ENCODE measurements at regions not wholly inside any gene's neighbourhood (a gene's known extent, or its start where the extent isn't known, plus 50 kb on each side); places are given as distances from the start of the nearest gene placed in this dataset.

GRCh38 chr3:68088636-68089035, 434.2 kb upstream of the SUCLG2 start:
- no TSS peak for BruUV-seq (replicated peaks)
- peaks cover 2% of the 10 kb centered on the region for H3K9me3 ChIP-seq (replicated peaks; ENCODE audit: control insufficient read depth, insufficient read depth, low read length)
- no peaks in the 10 kb centered on the region for H3K9me1 ChIP-seq (replicated peaks; ENCODE audit: control insufficient read depth, extremely low read depth, insufficient read depth, low read length)
- FAIRE-seq = no peak
- no peaks in the 10 kb centered on the region for H3K36me3 ChIP-seq (ENCODE audit: control insufficient read depth in 2 of 2, extremely low read depth in 1 of 2, insufficient read depth in 2 of 2, low read length in 2 of 2)
- no peaks in the 10 kb centered on the region for H4K20me1 ChIP-seq (replicated peaks; ENCODE audit: control insufficient read depth, extremely low read depth, insufficient read depth, low read length)
- dilution Hi-C loops (cut with MboI; ENCODE audit: extremely low pct_ligation_motif_present, low sequenced_read_pairs) (no loop called here), intact Hi-C loops (cut with micrococcal nuclease) (no loop called here)
- H3K4me1 ChIP-seq (ENCODE audit: control insufficient read depth, extremely low read depth, insufficient read depth, low read length) = no peaks in the 10 kb centered on the region
- no peak overlapping the region for H3K27ac ChIP-seq (ENCODE audit: insufficient read depth, low read depth, low read length)
- TF ChIP-seq MYC (IDR thresholded peaks at IDR 0.05; ENCODE audit: low read depth, low read length) (no peak), FOS (IDR thresholded peaks at IDR 0.05; ENCODE audit: borderline replicate concordance, insufficient read depth, low read length) (no peak), POLR2A (IDR thresholded peaks at IDR 0.05; ENCODE audit: low read depth, low read length) (no peak), POLR2AphosphoS5 (IDR thresholded peaks at IDR 0.05; ENCODE audit: insufficient read depth, low read depth, low read length) (no peak), MAX (IDR thresholded peaks at IDR 0.05; ENCODE audit: insufficient read depth, insufficient read length) (no peak)
- no peak overlapping the region for H3K4me2 ChIP-seq (ENCODE audit: insufficient read depth, low read length)
- ChIA-PET POLR2A (no interaction called here), CTCF (no interaction called here)
- no peak overlapping the region for H3K9ac ChIP-seq (replicated peaks; ENCODE audit: extremely low read depth, insufficient read depth, low read length)
- DNase-seq (ENCODE audit: low read depth, low spot score) = no peak
- H3K79me2 ChIP-seq (ENCODE audit: control insufficient read depth, insufficient read depth, low read length) = no peaks in the 10 kb centered on the region
- H2AFZ ChIP-seq (ENCODE audit: low read depth, low read length) = no peak overlapping the region
- no peaks in the 10 kb centered on the region for H3K27me3 ChIP-seq (ENCODE audit: control insufficient read depth in 2 of 2, insufficient read depth in 2 of 2, low read length in 2 of 2)
- H3K4me3 ChIP-seq (replicated peaks in 1 of 3; ENCODE audit: insufficient read depth in 1 of 3, low read depth in 1 of 3, low read length in 3 of 3) = no peak overlapping the region

- Histone ChIP-seq H3K27ac (ENCODE audit: insufficient read depth, low read depth, low read length) (no peak overlapping the region), H4K20me1 (replicated peaks; ENCODE audit: control insufficient read depth, extremely low read depth, insufficient read depth, low read length) (no peaks in the 10 kb centered on the region), H3K4me1 (ENCODE audit: control insufficient read depth, extremely low read depth, insufficient read depth, low read length) (no peaks in the 10 kb centered on the region), H3K9me3 (replicated peaks; ENCODE audit: control insufficient read depth, insufficient read depth, low read length) (peaks cover 2% of the 10 kb centered on the region), H3K9ac (replicated peaks; ENCODE audit: extremely low read depth, insufficient read depth, low read length) (no peak overlapping the region), H3K9me1 (replicated peaks; ENCODE audit: control insufficient read depth, extremely low read depth, insufficient read depth, low read length) (no peaks in the 10 kb centered on the region), H3K27me3 (ENCODE audit: control insufficient read depth in 2 of 2, insufficient read depth in 2 of 2, low read length in 2 of 2) (no peaks in the 10 kb centered on the region), H3K79me2 (ENCODE audit: control insufficient read depth, insufficient read depth, low read length) (no peaks in the 10 kb centered on the region), H2AFZ (ENCODE audit: low read depth, low read length) (no peak overlapping the region), H3K4me3 (replicated peaks in 1 of 3; ENCODE audit: insufficient read depth in 1 of 3, low read depth in 1 of 3, low read length in 3 of 3) (no peak overlapping the region), H3K36me3 (ENCODE audit: control insufficient read depth in 2 of 2, extremely low read depth in 1 of 2, insufficient read depth in 2 of 2, low read length in 2 of 2) (no peaks in the 10 kb centered on the region), H3K4me2 (ENCODE audit: insufficient read depth, low read length) (no peak overlapping the region)
- ChIA-PET POLR2A (no interaction called here), CTCF (no interaction called here)
- no peak for FAIRE-seq
- intact Hi-C loops (cut with micrococcal nuclease) (no loop called here), dilution Hi-C loops (cut with MboI; ENCODE audit: extremely low pct_ligation_motif_present, low sequenced_read_pairs) (no loop called here)
- BruUV-seq (replicated peaks) = no TSS peak
- no peak for DNase-seq (ENCODE audit: low read depth, low spot score)
- TF ChIP-seq MAX (IDR thresholded peaks at IDR 0.05; ENCODE audit: insufficient read depth, insufficient read length) = no peak
- TF ChIP-seq EZH2 (IDR thresholded peaks at IDR 0.05; ENCODE audit: borderline replicate concordance, low read depth, low read length, severe bottlenecking) = no peak
These were observed 433.8 kb upstream of the SUCLG2 start for GRCh38 chr3:68088216-68088615.

All from endothelial cell of umbilical vein (primary cell).